Activated T-cell treated with anti-CD3 and anti-CD28 coated beads for 4 hours (primary cell): ENCODE measurements at regions not wholly inside any gene's neighbourhood (a gene's known extent, or its start where the extent isn't known, plus 50 kb on each side); places are given as distances from the start of the nearest gene placed in this dataset.

Experiments
- DNase-seq: peaks from one replicate; pipeline ENCODE4 v3.0.0-alpha.2; 2020

DNA sequence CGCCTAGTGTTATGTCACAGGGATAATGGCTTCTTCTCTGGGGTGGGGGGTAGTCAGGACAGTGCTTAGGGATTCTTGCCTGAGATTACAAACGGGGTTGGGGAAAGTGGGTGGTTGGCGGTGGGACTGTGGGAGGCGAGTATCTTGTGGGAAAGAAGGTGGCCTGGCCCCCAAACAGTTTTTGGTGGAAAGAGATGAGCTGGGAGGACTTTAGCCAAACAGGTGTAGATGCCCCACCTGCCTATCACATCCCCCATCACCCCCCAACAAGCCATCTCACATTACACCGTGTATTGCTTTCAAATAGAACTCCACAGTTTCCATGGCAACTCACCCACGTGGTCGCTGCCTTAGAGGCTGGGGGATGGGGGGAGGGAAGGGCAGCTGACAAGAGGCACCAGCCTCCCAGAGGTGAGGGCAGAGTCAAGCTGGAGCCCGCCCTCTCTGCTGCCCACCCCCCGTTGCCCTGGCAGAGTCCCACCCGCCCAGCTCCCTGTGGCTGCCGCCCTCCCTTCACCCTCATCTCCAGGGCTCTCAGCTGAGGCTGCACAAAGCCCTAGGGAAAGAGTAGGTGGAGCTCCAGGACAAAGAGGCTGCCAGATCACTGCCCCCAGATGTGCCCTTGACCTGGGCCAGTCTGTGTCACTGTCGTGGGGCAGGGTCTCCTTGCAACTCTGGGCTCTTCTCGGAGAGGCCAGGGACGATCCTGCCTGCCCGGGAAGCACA is 98.3 kb downstream of the LRRC74A start:
- no peak for DNase-seq

- DNase-seq: no peak
Observed at GRCh38 chr14:76923431-76924370, 97.5 kb downstream of the LRRC74A start.

GRCh38 chr14:76922584-76922983 is 96.4 kb downstream of the LRRC74A start:
- DNase-seq: no peak

- no peak for DNase-seq
Observed at GRCh38 chr14:76922092-76922491, 95.9 kb downstream of the LRRC74A start.

DNA sequence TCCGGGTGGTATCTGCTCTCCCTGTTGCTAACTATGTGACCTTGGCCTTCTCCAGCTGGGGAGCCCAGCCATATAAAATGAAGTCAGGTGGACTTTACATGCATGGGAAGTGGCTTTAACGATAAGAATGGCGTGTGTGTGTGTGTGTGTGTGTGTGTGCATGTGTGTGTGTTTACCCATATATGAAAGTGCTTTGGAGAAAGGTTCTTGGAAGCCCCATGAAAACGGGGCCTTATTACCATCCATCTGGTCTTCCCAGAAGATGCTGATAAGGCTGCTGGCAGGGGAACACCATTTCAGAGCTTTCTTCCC is 94.8 kb downstream of the LRRC74A start:
- DNase-seq: no peak

DNA sequence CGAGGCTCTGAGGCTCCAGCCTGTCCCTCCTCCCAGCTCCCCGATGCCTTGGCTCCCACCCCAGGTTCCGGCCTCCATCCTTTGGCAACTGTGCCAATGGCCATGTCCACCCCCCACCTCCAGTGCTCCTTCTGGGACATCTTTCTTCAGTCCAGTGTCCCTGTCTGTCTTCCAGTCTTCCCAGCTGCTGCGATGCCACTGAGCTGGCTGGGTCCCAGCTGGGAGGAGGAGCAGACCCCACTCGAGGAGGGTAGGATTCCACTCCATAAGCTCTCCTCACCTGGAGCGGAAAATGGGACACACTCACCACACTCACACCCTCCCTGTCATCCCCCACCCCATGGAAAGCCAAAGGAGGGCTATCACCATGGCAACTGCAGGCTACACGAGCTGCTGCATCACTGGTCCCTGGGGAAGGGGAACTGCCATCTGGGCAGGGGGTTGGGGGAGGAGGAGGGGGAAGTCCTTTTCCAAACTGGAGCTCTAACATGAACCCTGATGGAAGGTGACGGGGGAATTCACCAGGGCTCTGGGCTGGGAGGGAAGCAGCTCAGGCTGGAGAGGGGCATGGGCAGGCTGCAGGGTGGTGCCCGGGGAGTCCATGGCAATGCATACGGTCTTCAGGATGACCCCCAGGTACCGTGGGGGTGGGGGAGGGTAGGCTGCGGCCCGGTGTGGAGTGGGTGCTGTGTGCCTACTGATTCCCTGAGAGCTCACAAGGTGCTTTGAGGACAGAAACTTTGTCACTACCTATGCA is 94.3 kb downstream of the LRRC74A start:
- no peak for DNase-seq

DNA sequence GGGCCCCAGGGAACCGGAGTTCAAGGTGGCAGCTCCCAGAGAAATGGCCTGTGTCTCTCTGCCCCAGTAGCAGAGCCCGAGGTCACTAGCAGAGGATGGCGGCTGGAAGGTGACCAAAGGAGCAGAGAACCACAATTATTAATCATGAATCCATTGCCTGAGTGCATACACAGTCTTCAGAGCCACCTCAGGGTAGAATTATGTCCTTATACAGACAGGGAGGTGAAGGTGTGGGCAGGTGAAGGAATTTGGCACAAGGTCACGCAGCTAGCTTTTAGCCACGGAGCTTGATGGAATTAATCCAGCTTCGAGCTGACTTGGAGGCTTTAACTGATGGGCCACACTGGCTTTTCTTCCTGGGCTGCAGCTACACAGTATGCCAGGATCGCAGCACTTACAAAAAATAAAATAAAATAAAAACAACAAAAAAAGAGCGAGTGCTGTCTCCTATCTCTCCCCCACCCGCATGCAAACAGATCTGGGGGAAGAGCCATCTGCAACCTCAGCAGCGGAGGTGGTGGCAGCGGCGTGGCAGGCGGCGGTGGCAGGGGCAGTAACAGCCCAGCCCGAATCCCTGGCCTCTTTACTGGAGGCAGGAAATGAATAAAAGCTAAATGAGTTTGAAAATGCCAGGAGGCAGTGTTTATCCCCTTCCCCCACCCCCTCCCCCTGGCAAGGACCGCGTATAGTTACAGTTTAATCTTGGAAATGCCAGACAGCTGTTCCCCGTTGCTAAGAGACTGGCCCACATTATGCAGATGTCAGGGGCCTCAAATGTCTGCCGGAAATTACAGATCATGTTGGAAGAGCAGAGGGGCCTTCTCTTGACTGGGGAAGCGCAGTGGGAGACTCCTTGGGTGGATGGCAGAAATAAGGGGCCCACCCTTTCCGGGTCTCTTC is 93.5 kb downstream of the LRRC74A start:
- no peak for DNase-seq
